A673 (cell line): ENCODE measurements at regions not wholly inside any gene's neighbourhood (a gene's known extent, or its start where the extent isn't known, plus 50 kb on each side); places are given as distances from the start of the nearest gene placed in this dataset.

Experiments
- BruUV-seq: library from RNA; stranded (reverse); fragments of 400-500 nt; replicated peaks from 2 replicates; lab custom pipeline; 2021; lab: Mats Ljungman, UMichigan
- CTCF ChIA-PET: fragments of 300-600 bp; sonication (Branson Sonifier 250); formaldehyde crosslinking; loops from one replicate; lab custom pipeline; 2022; ENCODE audit warnings: antibody characterized with exemption; lab: Charles Lee
- POLR2A ChIA-PET: fragments of 300-600 bp; sonication (Branson Sonifier 250); formaldehyde crosslinking; loops from one replicate; lab custom pipeline; 2022; ENCODE audit warnings: antibody characterized with exemption; ENCODE audit not compliant: low non-redundant PET; lab: Charles Lee
- DNase-seq: peaks from one replicate; pipeline ENCODE4 v3.0.0-alpha.2; 2015; ENCODE audit warnings: low spot score
- H3K27ac ChIP-seq: fragments of 200-600 bp; sonication (generic); 2 replicates; pipeline ENCODE4 v1.5.1; 2016; ENCODE audit warnings: mixed run types, low read depth, mild to moderate bottlenecking, mixed read lengths, antibody characterized with exemption, low read length; ENCODE audit not compliant: poor library complexity, severe bottlenecking
- H3K27me3 ChIP-seq: fragments of 200-600 bp; sonication (generic); replicated peaks from 2 replicates; pipeline ENCODE4 v1.6.1; 2017; ENCODE audit warnings: mixed run types, low read depth, mild to moderate bottlenecking, mixed read lengths, antibody characterized with exemption, low read length; ENCODE audit not compliant: insufficient read depth, poor library complexity
- H3K36me3 ChIP-seq: fragments of 200-600 bp; sonication (generic); 2 replicates; pipeline ENCODE4 v1.6.1; 2016; ENCODE audit warnings: mixed run types, mild to moderate bottlenecking, mixed read lengths, antibody characterized with exemption, low read length; ENCODE audit not compliant: insufficient read depth, poor library complexity, severe bottlenecking
- H3K4me1 ChIP-seq: fragments of 200-600 bp; sonication (generic); 2 replicates; pipeline ENCODE4 v1.6.1; 2017; ENCODE audit warnings: mixed run types, mild to moderate bottlenecking, mixed read lengths, antibody characterized with exemption, low read length; ENCODE audit not compliant: insufficient read depth, poor library complexity, severe bottlenecking
- H3K4me3 ChIP-seq: fragments of 200-600 bp; sonication (generic); 2 replicates; pipeline ENCODE4 v1.5.1; 2016; ENCODE audit warnings: low read depth, mixed run types, mild to moderate bottlenecking, mixed read lengths, low read length; ENCODE audit not compliant: poor library complexity, severe bottlenecking
- H3K9me3 ChIP-seq: fragments of 200-600 bp; sonication (generic); 2 replicates; pipeline ENCODE4 v1.6.1; 2016; ENCODE audit warnings: mixed run types, low read depth, mild to moderate bottlenecking, mixed read lengths, antibody characterized with exemption, low read length; ENCODE audit not compliant: poor library complexity, severe bottlenecking
- EZH2 ChIP-seq: fragments of 200-600 bp; sonication (generic); IDR thresholded peaks from 2 replicates; pipeline ENCODE4 v1.6.1; 2017; ENCODE audit warnings: borderline replicate concordance, low read depth, mild to moderate bottlenecking, mixed read lengths, antibody characterized with exemption, low read length; ENCODE audit not compliant: poor library complexity, severe bottlenecking
- intact Hi-C: fragments of 100-400 bp; cut with micrococcal nuclease; formaldehyde crosslinking; loops from one replicate; pipeline ENCODE4 v1.10.0; 2022; ENCODE audit not compliant: unreplicated experiment
- TF ChIP-seq, protein P1 (sequence below): fragments of 300-800, 200-600 bp; sonication (generic); conservative IDR thresholded peaks from 2 replicates; pipeline ENCODE4 v1.5.1; 2017; ENCODE audit warnings: low read depth, mild to moderate bottlenecking, antibody characterized with exemption, low read length, moderate library complexity, mixed read lengths

DNA sequence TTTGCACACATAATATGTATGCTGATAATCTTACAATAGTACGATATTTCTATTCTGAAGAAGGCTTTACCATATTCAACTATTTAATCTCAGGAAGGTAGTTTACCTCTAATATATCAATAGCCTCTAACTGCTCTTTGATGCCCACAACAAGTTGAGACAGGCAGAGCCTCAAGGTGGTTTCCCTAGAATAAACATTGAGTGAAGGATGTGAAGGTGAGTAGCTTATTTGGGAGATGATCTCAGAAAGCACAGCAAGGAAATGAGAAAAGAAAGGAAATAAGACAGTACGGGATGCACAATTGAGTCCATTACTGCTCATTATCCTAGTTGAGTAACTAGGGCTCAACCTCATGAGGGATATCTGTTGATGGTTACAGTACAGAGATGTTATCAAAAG is 638.4 kb downstream of the MAFB start:
- no peak overlapping the region for H3K4me3 ChIP-seq
- H3K27ac ChIP-seq: no peak overlapping the region
- no peak for DNase-seq
- no peaks in the 10 kb centered on the region for H3K9me3 ChIP-seq
- CTCF ChIA-PET: no interaction called here
- H3K36me3 ChIP-seq: no peaks in the 10 kb centered on the region
- TF ChIP-seq EZH2: no peak
- TF ChIP-seq, protein P1, sequence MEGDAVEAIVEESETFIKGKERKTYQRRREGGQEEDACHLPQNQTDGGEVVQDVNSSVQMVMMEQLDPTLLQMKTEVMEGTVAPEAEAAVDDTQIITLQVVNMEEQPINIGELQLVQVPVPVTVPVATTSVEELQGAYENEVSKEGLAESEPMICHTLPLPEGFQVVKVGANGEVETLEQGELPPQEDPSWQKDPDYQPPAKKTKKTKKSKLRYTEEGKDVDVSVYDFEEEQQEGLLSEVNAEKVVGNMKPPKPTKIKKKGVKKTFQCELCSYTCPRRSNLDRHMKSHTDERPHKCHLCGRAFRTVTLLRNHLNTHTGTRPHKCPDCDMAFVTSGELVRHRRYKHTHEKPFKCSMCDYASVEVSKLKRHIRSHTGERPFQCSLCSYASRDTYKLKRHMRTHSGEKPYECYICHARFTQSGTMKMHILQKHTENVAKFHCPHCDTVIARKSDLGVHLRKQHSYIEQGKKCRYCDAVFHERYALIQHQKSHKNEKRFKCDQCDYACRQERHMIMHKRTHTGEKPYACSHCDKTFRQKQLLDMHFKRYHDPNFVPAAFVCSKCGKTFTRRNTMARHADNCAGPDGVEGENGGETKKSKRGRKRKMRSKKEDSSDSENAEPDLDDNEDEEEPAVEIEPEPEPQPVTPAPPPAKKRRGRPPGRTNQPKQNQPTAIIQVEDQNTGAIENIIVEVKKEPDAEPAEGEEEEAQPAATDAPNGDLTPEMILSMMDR: no peak
- intact Hi-C loops: no loop called here
- H3K4me1 ChIP-seq: no peaks in the 10 kb centered on the region
- POLR2A ChIA-PET: no interaction called here
- no peaks in the 10 kb centered on the region for H3K27me3 ChIP-seq
- BruUV-seq: no TSS peak

GRCh38 chr20:40049854-40050253 is 639.2 kb downstream of the MAFB start:
- Histone ChIP-seq H3K4me3 (no peak overlapping the region), H3K4me1 (no peaks in the 10 kb centered on the region), H3K27me3 (no peaks in the 10 kb centered on the region), H3K27ac (no peak overlapping the region), H3K9me3 (no peaks in the 10 kb centered on the region), H3K36me3 (no peaks in the 10 kb centered on the region)
- TF ChIP-seq, protein P1: no peak
- TF ChIP-seq EZH2: no peak
- BruUV-seq: no TSS peak
- ChIA-PET CTCF (no interaction called here), POLR2A (no interaction called here)
- intact Hi-C loops: no loop called here
- DNase-seq: no peak

DNA sequence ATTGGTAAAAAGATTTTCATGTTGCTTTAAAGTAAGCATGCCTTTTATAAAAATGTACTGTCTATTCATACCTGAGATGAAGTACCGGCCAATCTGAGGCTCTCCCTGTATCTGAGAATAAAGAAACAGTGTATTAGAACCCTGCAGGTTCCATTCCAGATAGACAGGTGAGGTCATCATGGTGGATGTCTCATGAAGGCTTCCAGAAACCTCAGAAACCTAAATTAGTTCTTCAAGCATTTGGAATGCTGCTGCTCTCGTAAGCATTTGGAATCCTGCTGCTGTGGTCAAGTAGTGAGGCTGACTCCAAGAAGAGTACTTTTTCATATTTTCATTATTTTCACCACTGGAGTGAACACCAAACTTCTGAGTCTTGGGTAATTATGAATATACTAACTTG is 642.3 kb downstream of the MAFB start:
- intact Hi-C loops: no loop called here
- Histone ChIP-seq H3K4me3 (no peak overlapping the region), H3K9me3 (no peaks in the 10 kb centered on the region), H3K27me3 (no peaks in the 10 kb centered on the region), H3K27ac (no peak overlapping the region), H3K4me1 (no peaks in the 10 kb centered on the region), H3K36me3 (no peaks in the 10 kb centered on the region)
- TF ChIP-seq, protein P1: no peak
- TF ChIP-seq EZH2: no peak
- no TSS peak for BruUV-seq
- DNase-seq: no peak
- POLR2A ChIA-PET: no interaction called here
- CTCF ChIA-PET: no interaction called here
